K562 (cell line): ENCODE measurements at regions not wholly inside any gene's neighbourhood (a gene's known extent, or its start where the extent isn't known, plus 50 kb on each side); places are given as distances from the start of the nearest gene placed in this dataset.

Experiments
- BRCA1 ChIP-seq, 2 experiments: fragments of 450-650 bp in 1 of 2; sonication (generic) in 1 of 2; formaldehyde crosslinking in 1 of 2; IDR thresholded peaks; 2 replicates each; pipeline versions ENCODE4 v1.5.0 to v1.6.1; 2017 to 2020; ENCODE audit warnings: mild to moderate bottlenecking in 1 of 2, missing genetic modification reagents in 1 of 2
- CCNT2 ChIP-seq: IDR thresholded peaks from 2 replicates; pipeline ENCODE4 v1.6.1; 2011; ENCODE audit warnings: borderline replicate concordance, low read depth, mild to moderate bottlenecking, moderate library complexity, mixed read lengths, low read length; ENCODE audit not compliant: insufficient read length; ENCODE audit errors: extremely low read depth
- CXXC5 ChIP-seq: fragments of 250-450 bp; sonication (Bioruptor Pico); IDR thresholded peaks from 2 replicates; pipeline ENCODE4 v1.8.0; 2022; ENCODE audit warnings: inconsistent platforms, mild to moderate bottlenecking, moderate library complexity
- HDAC8 ChIP-seq: fragments of 450-650 bp; IDR thresholded peaks from 2 replicates; pipeline ENCODE4 v1.6.1; 2016; ENCODE audit warnings: mild to moderate bottlenecking, missing genetic modification characterization, moderate library complexity, missing compliant biosample characterization
- MTA1 ChIP-seq: fragments of 450-650 bp; IDR thresholded peaks from 2 replicates; pipeline ENCODE4 v1.6.1; 2017; ENCODE audit warnings: borderline replicate concordance
- RBFOX2 ChIP-seq: fragments of 200-400 bp; formaldehyde crosslinking; IDR thresholded peaks from 2 replicates; pipeline ENCODE4 v1.6.1; 2017; ENCODE audit warnings: low read depth, mild to moderate bottlenecking, low read length, moderate library complexity
- SIN3B ChIP-seq: fragments of 450-650 bp; IDR thresholded peaks from 2 replicates; pipeline ENCODE4 v1.6.1; 2017; ENCODE audit warnings: low read depth, mild to moderate bottlenecking, moderate library complexity
- TF ChIP-seq, protein P1 (sequence below), 2 experiments: fragments of 450-650 bp in 1 of 2; IDR thresholded peaks; 2 replicates each; pipeline ENCODE4 v1.6.1; 2011 to 2017; ENCODE audit warnings: low read depth in 2 of 2, antibody characterized with exemption in 1 of 2, borderline replicate concordance in 1 of 2, low read length in 1 of 2, mild to moderate bottlenecking in 1 of 2, mixed read lengths in 1 of 2; ENCODE audit not compliant: control insufficient read depth in 1 of 2

DNA sequence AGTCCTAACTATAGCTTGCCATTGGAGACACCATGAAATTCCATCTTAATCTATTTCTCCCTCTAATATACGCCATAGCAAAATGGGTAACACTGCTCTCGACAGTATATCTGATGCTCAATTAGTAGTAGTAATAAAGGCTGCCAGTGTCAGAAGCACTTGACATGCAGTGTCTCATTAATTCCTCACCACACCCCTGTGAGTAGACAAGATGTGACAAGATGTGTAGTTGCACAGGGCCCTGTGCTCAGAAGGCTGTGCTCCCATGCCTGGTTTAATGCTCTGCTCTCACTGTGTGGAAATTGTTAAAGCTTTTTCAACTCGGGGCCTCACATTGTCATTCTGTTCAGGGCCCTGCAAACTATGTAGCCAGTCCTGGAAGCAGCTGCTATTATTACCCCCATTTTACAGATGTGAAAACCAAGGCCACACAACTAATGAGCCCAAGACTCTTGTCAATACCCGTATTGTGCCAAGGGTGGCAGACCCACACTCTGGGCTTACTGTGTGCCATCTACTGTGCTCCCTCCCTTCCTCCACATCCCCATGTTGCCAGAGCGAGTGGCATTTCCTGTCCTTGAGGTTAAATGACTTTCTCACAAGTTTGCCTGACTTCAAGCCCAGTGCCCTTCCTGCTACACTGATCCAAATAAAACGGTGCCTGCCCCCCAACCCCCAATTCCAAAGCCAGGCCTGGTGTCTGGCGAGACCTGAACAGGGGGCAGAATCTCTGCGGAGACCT, 287.3 kb upstream of the CCL2 start (continued):
- TF ChIP-seq, protein P1, sequence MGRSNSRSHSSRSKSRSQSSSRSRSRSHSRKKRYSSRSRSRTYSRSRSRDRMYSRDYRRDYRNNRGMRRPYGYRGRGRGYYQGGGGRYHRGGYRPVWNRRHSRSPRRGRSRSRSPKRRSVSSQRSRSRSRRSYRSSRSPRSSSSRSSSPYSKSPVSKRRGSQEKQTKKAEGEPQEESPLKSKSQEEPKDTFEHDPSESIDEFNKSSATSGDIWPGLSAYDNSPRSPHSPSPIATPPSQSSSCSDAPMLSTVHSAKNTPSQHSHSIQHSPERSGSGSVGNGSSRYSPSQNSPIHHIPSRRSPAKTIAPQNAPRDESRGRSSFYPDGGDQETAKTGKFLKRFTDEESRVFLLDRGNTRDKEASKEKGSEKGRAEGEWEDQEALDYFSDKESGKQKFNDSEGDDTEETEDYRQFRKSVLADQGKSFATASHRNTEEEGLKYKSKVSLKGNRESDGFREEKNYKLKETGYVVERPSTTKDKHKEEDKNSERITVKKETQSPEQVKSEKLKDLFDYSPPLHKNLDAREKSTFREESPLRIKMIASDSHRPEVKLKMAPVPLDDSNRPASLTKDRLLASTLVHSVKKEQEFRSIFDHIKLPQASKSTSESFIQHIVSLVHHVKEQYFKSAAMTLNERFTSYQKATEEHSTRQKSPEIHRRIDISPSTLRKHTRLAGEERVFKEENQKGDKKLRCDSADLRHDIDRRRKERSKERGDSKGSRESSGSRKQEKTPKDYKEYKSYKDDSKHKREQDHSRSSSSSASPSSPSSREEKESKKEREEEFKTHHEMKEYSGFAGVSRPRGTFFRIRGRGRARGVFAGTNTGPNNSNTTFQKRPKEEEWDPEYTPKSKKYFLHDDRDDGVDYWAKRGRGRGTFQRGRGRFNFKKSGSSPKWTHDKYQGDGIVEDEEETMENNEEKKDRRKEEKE (IDR thresholded peaks at IDR 0.05; ENCODE audit: borderline replicate concordance in 1 of 2, control insufficient read depth in 1 of 2, low read depth in 2 of 2, low read length in 1 of 2) = no peak
- TF ChIP-seq SIN3B = no peak
- no peak for TF ChIP-seq MTA1
- no peak for TF ChIP-seq BRCA1 (IDR thresholded peaks at IDR 0.05)
- TF ChIP-seq BRCA1 (CRISPR knock-in tag; IDR thresholded peaks at IDR 0.05) = no peak
- no peak for TF ChIP-seq HDAC8 (tag)
- no peak for TF ChIP-seq CCNT2
- no peak for TF ChIP-seq CXXC5
- no peak for TF ChIP-seq RBFOX2
